ENCODE measurements at regions not wholly inside any gene's neighbourhood (a gene's known extent, or its start where the extent isn't known, plus 50 kb on each side); places are given as distances from the start of the nearest gene placed in this dataset.
"Not testable (repeated sequence)": the region's sequence is repeated elsewhere in the genome, so short reads cannot be mapped to it uniquely, and the experiment has no call there.

- CTCF ChIA-PET, POLR2A ChIA-PET: not testable (repeated sequence)
Measured at GRCh38 chr21:10400622-10401361, 120.6 kb upstream of the TPTE start.

DNA sequence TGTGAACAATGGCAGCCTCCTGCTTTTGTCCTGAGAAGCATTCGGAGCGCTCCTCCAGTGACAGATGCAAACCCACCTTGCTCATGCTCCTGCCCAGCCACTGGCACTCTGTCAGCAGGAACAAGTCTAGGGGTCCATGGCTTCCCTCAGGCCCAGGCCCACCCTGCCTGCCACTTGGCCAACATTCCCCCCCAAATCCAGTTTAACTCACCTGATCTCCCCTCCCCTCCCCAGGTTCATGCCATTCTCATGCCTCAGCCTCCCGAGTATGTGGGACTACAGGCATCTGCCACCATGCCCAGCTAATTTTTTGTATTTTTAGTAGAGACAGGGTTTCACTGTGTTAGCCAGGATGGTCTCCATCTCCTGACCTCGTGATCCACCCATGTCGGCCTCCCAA, 118.9 kb upstream of the TPTE start:
- CTCF ChIA-PET, POLR2A ChIA-PET: not testable (repeated sequence)

DNA sequence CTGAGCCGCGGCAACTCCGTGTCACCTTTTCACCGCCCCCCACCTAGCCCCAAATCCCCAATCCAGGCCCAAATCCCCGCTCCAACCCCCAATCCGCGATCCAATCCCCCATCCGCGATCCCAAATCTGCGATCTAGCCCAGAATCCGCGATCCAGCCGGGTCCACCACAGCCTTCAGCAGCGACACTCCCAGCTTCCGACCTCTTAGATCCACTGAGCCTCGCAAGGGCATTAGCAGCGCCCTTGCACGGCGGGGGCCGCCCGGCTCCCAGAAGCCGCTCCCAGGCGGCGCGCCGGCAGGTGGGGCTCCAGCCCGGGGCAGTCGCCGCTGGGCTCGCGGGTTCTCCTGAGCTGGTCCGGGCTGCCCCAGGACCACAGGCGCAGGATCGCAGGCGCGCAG, 116.1 kb upstream of the TPTE start:
- POLR2A ChIA-PET, CTCF ChIA-PET: not testable (repeated sequence)

DNA sequence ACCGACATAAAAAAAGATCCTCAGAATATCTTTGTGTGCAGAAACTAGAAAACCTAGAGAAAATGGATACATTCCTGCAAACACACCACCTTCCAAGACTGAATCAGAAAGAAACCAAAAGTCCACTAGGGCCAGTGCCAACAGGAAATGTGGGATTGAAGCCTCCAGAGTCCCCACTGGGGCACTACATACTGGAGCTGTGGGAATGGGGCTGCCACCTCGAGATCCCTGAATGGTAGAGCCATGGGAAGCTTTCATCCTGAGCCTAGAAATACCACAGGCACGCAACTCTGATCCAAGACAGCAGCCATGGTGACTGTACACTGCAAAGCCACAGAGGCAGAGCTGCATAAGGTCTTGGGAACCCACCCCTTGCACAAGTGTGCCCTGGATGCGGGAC, 111.6 kb upstream of the TPTE start:
- POLR2A ChIA-PET, CTCF ChIA-PET: not testable (repeated sequence)

DNA sequence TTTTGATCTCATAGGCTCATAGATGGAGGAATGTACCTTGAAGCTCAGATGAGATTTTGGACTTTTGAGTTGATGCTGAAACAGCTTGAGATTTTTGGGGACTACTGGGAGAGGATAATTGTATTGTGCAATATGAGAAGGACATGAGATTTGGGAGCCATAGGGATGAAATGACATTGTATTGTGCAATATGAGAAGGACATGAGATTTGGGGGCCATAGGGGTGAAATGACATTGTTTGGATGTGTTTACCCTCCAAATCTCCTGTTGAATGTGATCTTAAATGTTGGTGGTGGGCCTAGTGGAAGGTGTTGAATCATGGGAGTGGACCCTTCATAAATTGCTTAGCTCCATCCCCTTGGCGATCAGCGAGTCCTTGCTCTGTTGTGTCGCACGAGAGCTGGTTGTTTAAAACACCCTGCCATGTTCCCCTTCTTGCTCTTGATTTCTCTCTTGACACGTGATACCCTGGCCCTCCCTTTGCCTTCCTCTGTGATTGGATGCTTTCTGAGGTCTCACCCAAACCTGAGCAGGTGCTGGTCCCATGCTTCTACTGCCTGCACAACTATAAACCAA, 110.9 kb upstream of the TPTE start:
- CTCF ChIA-PET, POLR2A ChIA-PET: not testable (repeated sequence)

- POLR2A ChIA-PET: not testable (repeated sequence)
Measured at GRCh38 chr21:10411776-10412526, 109.4 kb upstream of the TPTE start.

DNA sequence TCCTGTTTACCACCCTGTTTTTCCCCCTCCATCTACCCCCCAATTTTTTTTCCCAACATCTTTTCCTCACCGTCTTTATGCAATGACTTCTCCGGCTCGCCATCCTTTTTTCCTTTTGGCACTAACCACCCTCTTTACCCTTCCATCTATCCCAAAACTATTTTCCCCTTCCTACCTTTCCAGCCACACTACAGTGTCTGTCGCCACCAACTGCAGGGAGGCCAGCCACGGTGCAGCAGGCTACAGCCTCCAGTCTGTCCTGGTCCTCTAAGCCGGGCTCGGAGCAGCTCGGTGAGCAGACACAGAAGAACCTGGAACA, 108.5 kb upstream of the TPTE start:
- POLR2A ChIA-PET, CTCF ChIA-PET: not testable (repeated sequence)

More at GRCh38 chr21:10411776-10412526, 109.4 kb upstream of the TPTE start:
- CTCF ChIA-PET: not testable (repeated sequence)

- POLR2A ChIA-PET, CTCF ChIA-PET: not testable (repeated sequence)
Measured at GRCh38 chr21:10413247-10414120, 107.9 kb upstream of the TPTE start.

DNA sequence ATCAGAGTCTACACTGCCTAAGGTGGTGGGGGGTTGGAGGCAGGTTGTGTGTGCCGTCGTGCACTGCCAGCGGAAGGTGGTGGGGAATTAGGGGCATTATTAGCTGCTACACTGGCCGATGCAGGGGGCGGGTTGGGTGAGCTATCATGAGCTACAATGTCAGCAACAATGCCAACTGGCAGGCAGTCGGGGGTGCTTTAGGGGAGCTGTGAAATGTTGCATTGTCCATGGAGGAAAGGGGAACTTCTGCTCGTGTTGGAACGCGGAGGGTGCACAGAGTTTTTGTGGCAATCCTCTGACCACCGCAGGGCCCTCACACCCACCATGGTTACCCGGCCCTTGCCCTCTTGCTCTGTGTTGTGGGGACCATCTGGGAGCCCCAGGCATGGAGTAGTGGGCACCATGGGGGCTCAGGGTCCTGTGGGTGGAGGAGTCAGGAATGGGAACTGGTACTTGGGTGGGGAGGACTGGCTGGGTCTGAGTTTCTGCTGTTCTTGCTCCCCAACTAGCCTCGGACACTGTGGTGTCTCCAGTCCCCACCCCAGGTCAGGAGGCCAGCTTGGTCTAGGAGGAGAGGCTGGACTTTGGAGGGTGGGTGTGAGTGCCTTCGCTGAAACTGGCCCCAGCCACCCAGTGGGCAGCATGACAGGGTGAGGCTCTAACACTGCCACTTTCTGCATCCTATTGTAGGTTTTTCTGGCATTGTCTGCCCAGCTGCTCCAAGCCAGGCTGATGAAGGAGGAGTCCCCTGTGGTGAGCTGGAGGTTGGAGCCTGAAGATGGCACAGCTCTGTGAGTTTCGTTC, 107.1 kb upstream of the TPTE start:
- POLR2A ChIA-PET: not testable (repeated sequence)

DNA sequence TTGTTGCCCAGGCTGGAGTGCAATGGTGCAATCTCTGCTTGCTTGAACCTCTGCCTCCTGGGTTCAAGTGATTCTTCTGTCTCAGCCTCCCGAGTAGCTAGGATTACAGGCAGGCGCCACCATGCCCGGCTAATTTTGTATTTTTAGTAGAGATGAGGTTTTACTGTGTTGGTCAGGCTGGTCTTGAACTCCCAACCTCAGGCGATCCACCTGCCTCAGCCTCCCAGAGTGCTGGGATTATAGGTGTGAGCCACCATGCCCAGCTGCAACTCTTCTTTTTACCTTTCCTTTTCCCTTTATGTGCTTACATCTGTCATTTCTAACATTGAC, 106.5 kb upstream of the TPTE start:
- POLR2A ChIA-PET, CTCF ChIA-PET: not testable (repeated sequence)

More for the DNA sequence above, 107.1 kb upstream of the TPTE start:
- CTCF ChIA-PET: not testable (repeated sequence)

- CTCF ChIA-PET: not testable (repeated sequence)
Measured at GRCh38 chr21:10415456-10415855, 105.9 kb upstream of the TPTE start.

GRCh38 chr21:10415859-10416258, 105.5 kb upstream of the TPTE start:
- POLR2A ChIA-PET, CTCF ChIA-PET: not testable (repeated sequence)

More at GRCh38 chr21:10415456-10415855, 105.9 kb upstream of the TPTE start:
- POLR2A ChIA-PET: not testable (repeated sequence)

- CTCF ChIA-PET, POLR2A ChIA-PET: not testable (repeated sequence)
Measured at GRCh38 chr21:10416691-10417447, 104.5 kb upstream of the TPTE start.

GRCh38 chr21:10417551-10418002, 103.8 kb upstream of the TPTE start:
- POLR2A ChIA-PET, CTCF ChIA-PET: not testable (repeated sequence)

DNA sequence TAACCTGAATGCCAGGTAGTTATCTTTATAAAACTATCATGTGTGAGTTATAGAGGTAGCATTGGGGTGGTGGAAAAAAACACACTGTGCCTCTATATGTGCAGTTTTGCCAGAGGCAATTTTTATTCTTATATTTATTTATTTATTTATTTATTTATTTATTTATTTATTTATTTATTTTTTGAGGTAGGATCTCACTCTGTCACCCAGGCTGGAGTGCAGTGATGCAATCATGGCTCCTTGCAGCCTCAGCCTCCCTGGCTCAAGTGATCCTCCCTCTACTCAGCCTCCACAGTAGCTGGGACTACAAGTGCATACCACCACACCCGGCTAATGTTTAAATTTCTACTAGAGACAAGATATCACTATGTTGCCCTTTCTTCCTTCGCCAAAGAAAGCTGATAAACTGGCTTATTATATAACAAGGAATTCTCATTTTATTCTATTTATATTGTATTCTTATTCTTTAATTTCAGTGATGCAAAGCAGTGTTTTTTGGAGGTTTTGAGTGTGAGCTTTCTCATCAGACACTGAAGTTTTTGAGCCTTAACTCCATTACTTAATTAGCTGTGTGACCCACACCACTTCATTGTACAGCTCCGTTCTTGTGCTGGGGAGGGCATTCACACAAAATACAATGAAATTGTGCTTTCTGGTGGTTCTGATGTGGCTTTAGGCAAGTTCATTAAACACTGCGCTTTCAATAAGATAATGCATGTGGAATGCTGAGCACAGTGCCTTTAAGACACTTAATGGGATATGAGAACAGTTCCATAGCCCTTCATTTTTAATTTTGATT, 102.9 kb upstream of the TPTE start:
- CTCF ChIA-PET, POLR2A ChIA-PET: not testable (repeated sequence)

DNA sequence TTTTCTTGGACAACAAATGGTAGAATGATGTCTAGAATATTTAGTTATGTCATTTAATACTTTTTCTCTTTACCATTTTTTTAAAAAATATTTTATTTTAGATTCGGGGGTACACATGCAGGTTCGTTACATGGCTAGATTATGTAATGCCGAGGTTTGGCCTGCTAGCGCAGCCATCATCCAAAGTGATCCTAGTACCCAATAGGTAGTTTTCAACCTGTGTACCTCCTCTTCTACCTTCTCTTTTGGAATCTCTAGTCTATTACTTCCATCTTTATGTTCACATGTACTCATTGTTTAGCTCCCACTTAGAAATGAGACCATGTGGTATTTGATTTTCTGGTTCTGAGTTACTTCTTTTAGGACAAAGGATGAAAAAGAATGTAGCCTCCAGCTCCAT, 100.2 kb upstream of the TPTE start:
- CTCF ChIA-PET, POLR2A ChIA-PET: not testable (repeated sequence)

DNA sequence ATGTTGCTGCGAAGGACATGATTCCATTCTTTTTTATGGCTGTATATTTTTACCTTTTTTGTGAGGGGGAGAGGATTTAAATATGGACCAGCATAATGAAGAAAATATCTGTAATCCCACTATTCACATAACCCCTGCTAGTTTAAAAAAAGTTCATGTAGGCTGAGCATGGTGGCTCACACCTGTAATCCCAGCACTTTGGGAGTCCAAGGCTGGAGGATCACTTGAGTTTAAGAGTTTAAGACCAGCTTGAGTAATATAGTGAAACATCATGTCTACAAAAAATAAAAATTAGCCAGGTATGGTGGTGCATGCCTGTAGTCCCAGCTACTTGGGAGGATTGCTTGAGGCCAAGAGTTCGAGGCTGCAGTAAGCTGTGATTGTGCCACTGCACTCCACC, 99.8 kb upstream of the TPTE start:
- CTCF ChIA-PET, POLR2A ChIA-PET: not testable (repeated sequence)

DNA sequence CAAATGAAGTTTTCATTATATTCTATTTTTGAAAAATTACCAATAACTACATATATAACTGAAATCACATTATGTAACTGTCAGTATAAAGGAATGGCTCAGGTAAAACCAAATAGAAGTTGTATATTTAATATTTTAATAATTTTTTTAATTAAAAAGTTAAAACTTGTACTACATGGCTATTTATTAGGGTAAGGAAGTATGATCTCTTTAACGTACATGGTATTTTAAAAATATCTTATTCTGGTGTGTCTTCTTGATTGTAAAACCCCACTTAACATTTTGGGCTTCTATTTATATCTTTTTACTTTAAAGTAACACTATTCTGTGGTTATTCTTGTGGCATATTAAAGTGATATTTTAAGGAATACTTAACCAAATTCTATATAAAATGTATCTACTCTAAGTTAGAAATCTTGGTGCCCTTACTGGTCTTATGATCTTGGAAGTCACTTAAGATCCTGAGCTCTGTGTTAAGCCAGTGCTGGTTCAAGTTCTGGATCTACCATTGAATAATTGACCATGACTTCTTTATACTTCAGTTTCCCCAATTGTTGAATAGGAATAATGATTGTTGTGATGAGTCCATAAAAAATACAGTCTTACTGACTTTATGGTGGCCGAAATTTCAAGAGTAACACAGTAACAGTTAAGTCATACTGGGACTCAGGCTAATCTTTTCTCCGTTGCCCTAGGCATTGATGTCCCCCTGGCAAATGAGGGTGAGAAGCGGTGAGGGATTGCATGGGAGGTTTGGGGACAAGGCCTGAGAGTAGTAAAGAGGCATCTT, 97.1 kb upstream of the TPTE start:
- CTCF ChIA-PET, POLR2A ChIA-PET: not testable (repeated sequence)
